ENCODE measurements at regions not wholly inside any gene's neighbourhood (a gene's known extent, or its start where the extent isn't known, plus 50 kb on each side); places are given as distances from the start of the nearest gene placed in this dataset.

GRCh38 chr10:121232494-121232893 lies 365.8 kb downstream of the FGFR2 start:
- no peak for DNase-seq (ENCODE audit: low spot score)

DNA sequence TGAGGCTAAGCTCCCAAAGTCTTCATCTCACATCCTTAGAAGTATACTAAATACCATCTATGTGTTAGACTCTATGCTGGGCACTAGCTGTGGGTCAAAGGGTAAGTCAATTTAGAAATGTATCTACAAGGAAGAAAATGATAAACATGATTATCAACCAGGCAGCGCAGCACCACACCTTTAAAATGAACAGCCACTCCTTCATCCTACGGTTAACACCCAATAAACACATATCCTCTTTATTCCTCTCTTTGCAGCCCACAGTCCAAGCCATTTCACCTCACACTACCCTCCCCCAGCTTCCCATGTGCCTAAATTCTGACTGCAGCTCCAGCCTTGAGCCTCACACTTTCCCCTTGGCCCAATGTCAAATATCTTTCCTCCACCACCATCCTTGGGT lies 362.6 kb downstream of the FGFR2 start:
- no peak for DNase-seq (ENCODE audit: low spot score)

DNA sequence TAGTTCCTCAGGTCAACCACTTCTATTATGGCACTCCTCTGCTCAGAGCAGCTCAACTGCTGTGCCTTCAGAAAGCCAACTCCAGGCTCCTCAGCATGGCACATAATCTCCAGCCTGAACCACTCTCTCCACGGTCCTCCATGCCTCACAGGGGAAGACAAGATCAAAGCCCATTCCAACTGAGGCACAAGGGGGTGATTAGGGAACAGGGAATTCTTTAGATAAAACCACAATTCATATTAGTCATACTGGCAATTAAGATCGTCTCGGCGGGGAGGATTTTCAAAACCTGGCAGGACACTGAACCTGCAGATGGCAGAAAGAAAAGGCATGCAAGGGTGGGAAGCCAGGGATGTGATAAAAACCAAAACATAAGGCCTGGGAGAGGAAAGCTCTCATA lies 361.6 kb downstream of the FGFR2 start:
- DNase-seq (ENCODE audit: low spot score), result no peak

DNA sequence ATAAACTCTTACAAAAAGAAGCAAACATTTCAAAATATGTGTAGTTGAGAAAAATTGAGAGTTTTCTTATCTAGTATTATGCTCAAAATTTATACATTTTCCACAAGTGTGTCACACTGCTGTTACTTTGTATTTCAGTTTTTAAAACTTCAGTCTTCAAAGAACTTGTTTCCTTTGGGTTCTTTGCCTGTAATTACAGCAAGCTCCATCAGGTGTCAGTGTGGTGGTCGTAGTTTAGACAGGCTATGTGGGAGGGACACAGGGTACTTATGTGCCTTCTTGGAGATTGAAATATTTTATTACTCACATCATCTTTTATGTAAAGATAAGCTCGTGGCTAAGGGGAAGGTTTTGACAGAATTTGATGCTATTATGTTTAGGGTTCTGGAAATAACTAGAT lies 360.5 kb downstream of the FGFR2 start:
- no peak for DNase-seq (ENCODE audit: low spot score)

DNA sequence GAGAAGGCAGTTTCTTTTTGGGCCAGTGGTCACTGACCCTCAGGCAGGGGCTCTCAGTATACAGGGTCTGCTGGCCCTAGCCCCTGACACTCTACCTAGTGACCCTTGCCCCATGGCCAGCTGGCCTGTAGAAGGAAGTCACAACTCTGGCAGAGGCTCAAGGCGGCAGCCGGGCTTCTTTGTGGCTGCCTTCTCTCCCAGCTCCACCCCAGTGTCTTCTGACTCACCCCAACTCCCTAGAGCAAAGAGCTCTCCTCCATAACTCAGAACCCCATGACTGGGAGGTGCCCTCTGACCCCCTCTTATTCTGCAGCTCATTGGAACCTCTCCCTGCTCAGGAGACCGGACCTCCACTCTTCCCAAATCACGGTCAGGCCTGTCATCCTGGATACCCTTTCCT lies 358.2 kb downstream of the FGFR2 start:
- no peak for DNase-seq (ENCODE audit: low spot score)

GRCh38 chr10:121240556-121240955 lies 357.7 kb downstream of the FGFR2 start:
- DNase-seq (ENCODE audit: low spot score), result no peak

DNA sequence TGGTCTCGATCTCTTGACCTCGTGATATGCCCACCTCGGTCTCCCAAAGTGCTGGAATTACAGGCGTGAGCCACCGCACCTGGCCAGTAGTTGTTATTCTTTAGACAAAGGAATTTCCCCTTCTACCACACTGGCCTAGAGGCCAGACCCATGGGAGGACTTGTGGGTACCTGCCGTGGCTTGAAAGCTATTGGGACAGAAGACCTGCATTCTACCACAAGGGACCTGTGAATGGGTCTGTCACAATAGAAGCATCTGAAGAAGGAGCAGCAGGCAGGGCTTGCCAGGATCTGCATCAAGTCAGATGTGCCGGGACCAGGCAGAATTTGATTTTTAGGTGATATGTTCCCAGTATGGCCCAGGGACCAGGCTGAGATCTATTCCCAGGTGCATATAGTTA lies 356.9 kb downstream of the FGFR2 start:
- no peak for DNase-seq (ENCODE audit: low spot score)

GRCh38 chr10:121242741-121243608 lies 355.3 kb downstream of the FGFR2 start:
- no peak for DNase-seq (ENCODE audit: low spot score)

DNA sequence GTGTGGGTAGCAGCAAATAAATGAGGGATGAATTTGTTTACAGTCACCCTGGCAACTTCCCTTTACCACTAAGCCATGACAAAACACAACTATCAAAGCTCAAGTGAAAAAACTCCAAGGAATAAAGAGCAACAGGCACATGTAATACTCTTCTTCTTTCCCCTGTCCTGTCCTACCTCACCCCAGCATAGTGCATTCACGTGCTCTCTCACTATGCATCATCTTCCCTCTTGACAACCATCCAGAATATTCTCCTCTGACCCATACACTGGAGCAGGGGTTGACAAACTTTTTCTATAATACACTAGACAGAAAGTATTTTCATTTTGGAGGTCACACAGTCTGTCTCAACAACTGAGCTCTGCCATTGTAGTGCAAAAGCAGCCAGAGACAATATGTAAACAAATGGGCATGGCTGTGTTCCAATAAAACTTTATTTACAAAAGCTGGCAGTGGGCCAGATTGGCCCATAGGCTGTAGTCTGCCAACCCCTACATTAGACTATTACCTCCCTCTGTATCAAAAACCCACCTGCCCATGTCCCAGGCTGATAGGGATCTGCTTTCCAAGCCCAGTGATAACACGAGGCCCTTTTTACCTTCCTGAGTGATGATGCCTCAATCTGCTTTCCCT lies 354.5 kb downstream of the FGFR2 start:
- DNase-seq (ENCODE audit: low spot score), result no peak

- peak; percentile 25 for DNase-seq (ENCODE audit: low spot score)
Measured at GRCh38 chr10:121244818-121245217, 353.4 kb downstream of the FGFR2 start.

DNA sequence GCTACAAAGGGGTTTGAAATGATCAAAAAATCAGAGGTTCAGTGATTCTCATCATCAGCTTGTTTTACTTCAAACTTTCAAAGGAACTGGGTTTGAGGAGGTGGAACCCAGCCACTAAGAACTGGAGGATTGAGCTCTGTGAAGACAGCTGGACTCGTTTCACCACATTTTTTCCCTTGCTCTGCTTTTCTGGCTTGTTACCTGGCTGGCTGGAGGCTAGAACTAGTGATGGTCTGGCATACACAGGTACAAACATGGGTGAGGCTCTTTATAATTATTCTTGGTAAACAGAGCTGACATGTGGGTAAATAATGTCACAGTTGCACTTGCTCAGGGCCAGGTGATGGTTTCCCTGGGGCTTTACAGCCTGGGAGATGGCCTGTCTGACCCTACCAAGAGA lies 352.5 kb downstream of the FGFR2 start:
- no peak for DNase-seq (ENCODE audit: low spot score)

DNA sequence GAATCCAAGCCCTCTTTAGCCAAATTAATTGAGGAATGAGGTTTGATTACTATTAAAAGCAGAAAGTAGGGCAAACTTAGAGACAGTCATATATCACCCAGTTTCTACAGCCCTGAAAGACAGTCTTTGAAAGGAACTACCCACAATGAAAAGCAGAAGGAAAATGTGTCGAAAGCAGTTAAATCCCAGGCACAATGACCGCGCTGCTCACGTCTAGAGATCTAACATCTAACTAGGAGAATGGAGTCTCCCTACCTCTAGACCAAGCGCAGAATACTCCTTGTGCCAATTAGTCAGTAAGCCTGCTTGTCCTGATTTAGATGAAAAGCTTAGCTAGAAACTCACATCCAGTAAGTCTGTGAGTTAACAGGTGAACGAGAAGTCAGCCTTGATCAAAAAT lies 350.0 kb downstream of the FGFR2 start:
- DNase-seq (ENCODE audit: low spot score), result no peak

DNA sequence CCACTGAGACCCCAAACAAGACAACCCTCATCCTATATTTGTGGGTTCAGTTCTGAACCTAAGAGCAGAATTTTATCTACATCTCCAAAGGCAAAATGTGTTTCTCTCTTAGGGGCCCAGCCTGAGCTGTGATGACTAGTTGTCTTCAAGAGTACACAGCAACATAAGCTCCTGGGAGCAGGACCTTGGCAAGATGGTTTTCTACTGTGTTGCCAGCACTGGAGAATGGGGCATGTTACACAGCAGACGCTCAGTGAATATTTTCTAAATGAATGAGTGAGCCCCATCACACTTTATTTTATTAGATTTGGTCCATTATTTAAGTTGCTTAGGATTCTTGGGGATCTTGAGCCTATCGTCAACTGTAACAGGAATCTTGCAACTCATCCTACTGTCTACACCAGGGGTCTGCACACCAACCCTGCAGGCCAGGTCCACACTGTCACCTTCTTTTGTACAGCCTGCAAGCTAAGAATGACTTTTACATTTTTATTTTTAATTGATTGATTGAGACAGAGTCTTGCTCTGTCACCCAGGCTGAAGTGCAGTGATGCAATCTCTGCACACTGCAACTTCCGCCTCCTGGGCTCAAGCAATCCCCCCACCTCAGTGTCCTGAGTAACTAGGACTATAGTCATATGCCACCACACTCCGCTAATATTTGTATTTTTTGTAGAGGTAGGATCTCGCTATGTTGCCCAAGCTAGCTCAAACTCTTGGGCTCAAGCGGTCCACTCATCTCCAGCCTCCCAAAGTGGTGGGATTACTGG lies 347.1 kb downstream of the FGFR2 start:
- no peak for DNase-seq (ENCODE audit: low spot score)

- no peak for DNase-seq (ENCODE audit: low spot score)
Measured at GRCh38 chr10:121252756-121253155, 345.5 kb downstream of the FGFR2 start.

DNA sequence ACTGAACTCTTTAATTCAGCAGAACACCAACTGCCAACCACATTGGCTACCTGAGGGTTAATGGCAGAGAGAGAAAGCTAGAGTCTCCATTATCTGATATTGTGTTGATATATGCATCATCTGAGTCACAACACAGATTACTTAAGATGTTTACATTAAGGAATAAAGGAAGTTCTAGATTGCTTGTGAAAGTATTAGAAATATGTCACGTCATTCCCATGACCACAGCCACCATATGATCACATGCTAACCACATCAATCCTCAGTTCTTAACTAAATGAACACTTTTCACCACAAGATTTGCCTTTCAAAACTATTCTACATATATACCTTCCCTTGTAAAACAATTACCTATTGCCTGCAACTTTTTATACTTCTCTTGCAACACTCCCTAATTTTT lies 337.9 kb downstream of the FGFR2 start:
- DNase-seq (ENCODE audit: low spot score), result peak; percentile 50

DNA sequence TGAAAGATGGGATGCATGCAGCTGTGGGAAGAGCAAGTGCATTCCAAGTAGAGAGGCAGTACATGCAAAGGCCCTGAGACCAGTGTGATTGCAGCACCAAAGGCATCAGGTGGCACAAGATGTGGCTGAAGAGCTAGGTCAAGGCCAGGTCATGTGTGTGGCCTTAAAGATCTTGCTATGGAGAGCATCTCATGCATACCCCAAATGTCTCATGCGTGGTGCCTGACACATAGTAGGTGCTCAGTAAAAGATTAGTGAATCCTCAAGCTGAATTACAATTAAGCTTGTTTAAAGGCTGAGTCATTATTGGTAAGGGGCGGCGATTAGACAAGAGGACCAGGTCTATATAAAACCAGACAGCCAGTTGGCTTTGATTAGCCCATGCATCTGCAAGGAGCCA lies 336.6 kb downstream of the FGFR2 start:
- no peak for DNase-seq (ENCODE audit: low spot score)

DNA sequence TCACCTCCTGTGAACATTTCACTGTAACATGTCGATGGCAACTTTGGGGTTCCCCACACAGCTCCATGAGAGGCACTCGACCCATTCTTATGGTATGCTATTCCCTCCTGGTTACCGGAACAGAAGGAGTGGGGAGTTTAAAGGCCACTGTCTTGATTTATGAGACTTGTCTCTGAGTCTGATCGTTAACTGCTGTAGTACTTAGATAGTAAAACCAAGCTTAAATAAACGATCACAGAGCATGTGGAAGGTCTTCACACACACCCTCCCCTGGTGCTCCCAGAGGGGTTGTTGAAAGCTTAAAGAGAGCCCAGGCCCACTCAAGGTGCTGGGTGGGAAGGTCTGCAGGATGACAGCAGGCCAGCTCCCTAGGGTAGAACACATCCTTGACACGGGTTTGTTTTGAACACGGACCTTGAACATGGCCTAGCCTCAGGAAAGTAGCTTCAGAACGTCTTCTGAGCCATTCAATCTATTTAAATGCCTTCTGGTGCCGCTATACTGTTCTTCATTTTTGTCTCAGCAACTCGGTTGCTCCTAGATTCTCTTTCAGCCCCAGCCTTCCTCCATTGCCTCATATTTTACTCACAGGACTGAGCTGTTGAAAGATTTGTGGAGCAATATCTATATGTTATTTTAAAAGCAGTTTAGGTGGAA lies 335.3 kb downstream of the FGFR2 start:
- DNase-seq (ENCODE audit: low spot score), result no peak

- no peak for DNase-seq (ENCODE audit: low spot score)
Measured at GRCh38 chr10:121263431-121263783, 334.8 kb downstream of the FGFR2 start.

- no peak for DNase-seq (ENCODE audit: low spot score)
Measured at GRCh38 chr10:121265360-121266123, 332.7 kb downstream of the FGFR2 start.

GRCh38 chr10:121266370-121266769 lies 331.9 kb downstream of the FGFR2 start:
- no peak for DNase-seq (ENCODE audit: low spot score)

DNA sequence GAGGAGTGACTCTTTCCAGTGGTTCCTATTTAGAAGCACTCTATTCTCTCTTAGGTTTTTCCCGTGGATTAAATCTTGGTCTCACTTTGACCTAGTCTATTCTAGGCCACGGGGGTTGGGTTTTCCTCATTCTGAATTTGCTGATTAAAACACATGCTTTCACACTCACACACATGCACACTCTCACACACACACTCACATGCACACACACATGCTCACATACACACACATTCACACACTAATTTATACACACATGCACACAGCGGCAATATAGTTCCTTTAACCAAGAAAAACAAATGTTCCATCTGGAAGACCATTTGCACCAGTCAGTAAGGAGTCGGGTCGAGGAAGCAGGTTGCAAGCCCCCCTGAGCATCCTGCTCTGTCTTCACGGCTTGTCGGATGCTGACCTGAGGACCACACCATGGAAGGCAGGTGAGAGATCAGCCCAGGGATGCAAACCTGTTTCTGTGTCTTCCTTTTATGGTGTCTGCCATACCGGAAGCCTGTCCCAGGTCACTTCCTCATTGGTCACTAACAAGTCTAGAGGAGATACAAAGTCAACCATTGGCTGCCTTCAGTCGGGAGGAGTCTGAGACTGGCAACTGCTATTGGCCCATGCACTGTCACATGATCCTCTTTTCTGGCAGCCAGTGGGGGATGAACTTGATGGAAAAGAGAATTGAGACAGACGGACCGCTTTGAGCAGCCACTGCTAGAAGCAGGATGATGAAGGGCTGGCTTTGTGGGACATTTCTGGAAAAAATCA lies 330.8 kb downstream of the FGFR2 start:
- no peak for DNase-seq (ENCODE audit: low spot score)
